Activated naive CD4-positive, alpha-beta T cell treated with Interleukin-2 at 50 U/mL for 16 hours (primary cell): ENCODE measurements at regions not wholly inside any gene's neighbourhood (a gene's known extent, or its start where the extent isn't known, plus 50 kb on each side); places are given as distances from the start of the nearest gene placed in this dataset.

Experiments
- DNase-seq: peaks from one replicate; pipeline ENCODE4 v3.0.0-alpha.2; 2020

- no peak for DNase-seq
Measured at GRCh38 chr3:170643831-170644230, 58.0 kb upstream of the SLC7A14 start.

- DNase-seq: no peak
Measured at GRCh38 chr3:170642882-170643601, 57.2 kb upstream of the SLC7A14 start.

GRCh38 chr3:170641510-170642236 is 55.8 kb upstream of the SLC7A14 start:
- no peak for DNase-seq

- no peak for DNase-seq
Measured at GRCh38 chr3:170640737-170641171, 54.9 kb upstream of the SLC7A14 start.

GRCh38 chr3:170638988-170639387 is 53.1 kb upstream of the SLC7A14 start:
- no peak for DNase-seq

- DNase-seq: no peak
Measured at GRCh38 chr3:170637306-170637705, 51.4 kb upstream of the SLC7A14 start.

- DNase-seq: no peak
Measured at GRCh38 chr3:170636400-170636973, 50.6 kb upstream of the SLC7A14 start.
